GM12864 (cell line): ENCODE measurements at regions not wholly inside any gene's neighbourhood (a gene's known extent, or its start where the extent isn't known, plus 50 kb on each side); places are given as distances from the start of the nearest gene placed in this dataset.

Source experiments
- DNase-seq: peaks from one replicate; pipeline ENCODE4 v3.0.0-alpha.2; 2011; ENCODE audit warnings: low read depth
- H3K4me3 ChIP-seq: 2 replicates; pipeline ENCODE4 v1.5.1; 2011; ENCODE audit warnings: mild to moderate bottlenecking, low read depth, low read length, control low read depth
- TF ChIP-seq, protein P1 (sequence below): IDR thresholded peaks from 2 replicates; pipeline ENCODE4 v1.5.1; 2011; ENCODE audit warnings: low read depth, mild to moderate bottlenecking, moderate library complexity, low read length, control low read depth, inconsistent platforms; ENCODE audit errors: missing control alignments

DNA sequence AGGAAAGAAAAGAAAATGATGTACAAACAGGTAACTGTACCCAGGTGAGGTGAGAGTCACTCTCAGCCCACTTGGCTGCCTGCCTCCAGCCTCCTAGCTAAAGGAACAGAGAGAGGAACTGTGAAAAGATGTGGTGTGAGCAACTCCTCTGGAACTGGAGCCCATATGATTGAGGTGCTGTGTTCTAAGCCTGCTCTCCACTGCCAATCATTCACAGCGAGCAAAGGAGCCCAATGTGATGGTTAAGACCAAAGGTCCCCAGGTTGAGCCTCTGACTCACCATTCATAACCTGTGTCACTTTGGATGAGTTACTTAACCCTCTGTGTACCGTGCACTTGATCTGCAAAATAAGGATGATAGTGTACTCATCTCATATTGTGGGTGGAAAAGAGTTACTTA lies 868.1 kb upstream of the AUTS2 start:
- TF ChIP-seq, protein P1, sequence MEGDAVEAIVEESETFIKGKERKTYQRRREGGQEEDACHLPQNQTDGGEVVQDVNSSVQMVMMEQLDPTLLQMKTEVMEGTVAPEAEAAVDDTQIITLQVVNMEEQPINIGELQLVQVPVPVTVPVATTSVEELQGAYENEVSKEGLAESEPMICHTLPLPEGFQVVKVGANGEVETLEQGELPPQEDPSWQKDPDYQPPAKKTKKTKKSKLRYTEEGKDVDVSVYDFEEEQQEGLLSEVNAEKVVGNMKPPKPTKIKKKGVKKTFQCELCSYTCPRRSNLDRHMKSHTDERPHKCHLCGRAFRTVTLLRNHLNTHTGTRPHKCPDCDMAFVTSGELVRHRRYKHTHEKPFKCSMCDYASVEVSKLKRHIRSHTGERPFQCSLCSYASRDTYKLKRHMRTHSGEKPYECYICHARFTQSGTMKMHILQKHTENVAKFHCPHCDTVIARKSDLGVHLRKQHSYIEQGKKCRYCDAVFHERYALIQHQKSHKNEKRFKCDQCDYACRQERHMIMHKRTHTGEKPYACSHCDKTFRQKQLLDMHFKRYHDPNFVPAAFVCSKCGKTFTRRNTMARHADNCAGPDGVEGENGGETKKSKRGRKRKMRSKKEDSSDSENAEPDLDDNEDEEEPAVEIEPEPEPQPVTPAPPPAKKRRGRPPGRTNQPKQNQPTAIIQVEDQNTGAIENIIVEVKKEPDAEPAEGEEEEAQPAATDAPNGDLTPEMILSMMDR = no peak
- no peak overlapping the region for H3K4me3 ChIP-seq
- DNase-seq = no peak

- TF ChIP-seq, protein P1 = no peak
- no peak for DNase-seq
- H3K4me3 ChIP-seq = no peak overlapping the region
These were observed 867.3 kb upstream of the AUTS2 start for GRCh38 chr7:68730964-68731363.

GRCh38 chr7:68733219-68734153 lies 864.8 kb upstream of the AUTS2 start:
- H3K4me3 ChIP-seq = no peak overlapping the region
- TF ChIP-seq, protein P1 = no peak
- DNase-seq = no peak

DNA sequence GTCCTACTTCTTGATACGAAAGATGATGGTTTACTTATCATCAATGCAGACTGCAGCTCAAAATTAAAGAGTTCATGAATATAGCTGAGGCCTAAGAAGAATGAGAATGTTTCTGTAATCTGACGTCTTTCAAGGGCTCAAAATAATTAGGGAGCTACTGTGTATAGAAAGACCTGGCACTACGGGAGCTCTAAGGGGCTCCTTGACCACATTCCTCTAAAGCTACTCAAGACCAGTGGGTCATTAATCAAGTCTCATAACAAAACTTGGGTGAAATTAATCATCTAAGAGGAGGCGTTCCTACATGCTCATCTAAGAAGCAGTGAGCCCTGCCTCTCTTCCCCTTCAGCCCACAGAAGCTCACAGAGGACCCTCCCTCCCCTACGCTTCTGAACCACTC lies 863.8 kb upstream of the AUTS2 start:
- H3K4me3 ChIP-seq = no peak overlapping the region
- TF ChIP-seq, protein P1 = no peak
- no peak for DNase-seq

GRCh38 chr7:68739306-68739705 lies 859.0 kb upstream of the AUTS2 start:
- no peak overlapping the region for H3K4me3 ChIP-seq
- no peak for DNase-seq
- TF ChIP-seq, protein P1 = no peak

DNA sequence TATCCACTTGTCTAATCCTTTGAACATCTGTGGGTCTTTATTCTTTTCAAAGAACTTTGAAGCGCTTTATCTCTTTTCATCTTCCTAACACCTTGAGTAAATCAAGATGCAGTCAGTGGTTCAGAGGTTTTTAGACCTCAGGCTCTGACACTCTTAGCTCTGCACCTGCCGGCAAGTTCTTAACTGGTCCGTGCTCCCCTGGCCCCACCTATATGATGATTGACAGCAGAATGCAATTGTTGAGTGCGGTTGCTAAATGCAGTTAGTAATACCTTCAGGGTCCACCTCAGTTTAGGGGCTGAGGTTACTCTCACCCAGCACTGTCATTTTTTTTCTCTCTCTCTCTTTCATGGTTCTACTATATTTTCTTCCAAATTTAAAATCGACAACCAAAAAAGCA lies 854.2 kb upstream of the AUTS2 start:
- no peak for DNase-seq
- H3K4me3 ChIP-seq = no peak overlapping the region
- TF ChIP-seq, protein P1 = no peak
